ENCODE measurements at regions not wholly inside any gene's neighbourhood (a gene's known extent, or its start where the extent isn't known, plus 50 kb on each side); places are given as distances from the start of the nearest gene placed in this dataset.

Small RNA genes in the stretch of these regions (small RNA-seq; reads per million reads assigned to genes)
- gene RF00019 (0 reads per million in 2 experiments), gene RNA5SP318 (0.05 to 0.13 reads per million in 2 experiments), gene SNRPEP8 (0 reads per million in 2 experiments)

Data from SK-N-DZ (cell line).